ENCODE measurements at regions not wholly inside any gene's neighbourhood (a gene's known extent, or its start where the extent isn't known, plus 50 kb on each side); places are given as distances from the start of the nearest gene placed in this dataset.

DNA sequence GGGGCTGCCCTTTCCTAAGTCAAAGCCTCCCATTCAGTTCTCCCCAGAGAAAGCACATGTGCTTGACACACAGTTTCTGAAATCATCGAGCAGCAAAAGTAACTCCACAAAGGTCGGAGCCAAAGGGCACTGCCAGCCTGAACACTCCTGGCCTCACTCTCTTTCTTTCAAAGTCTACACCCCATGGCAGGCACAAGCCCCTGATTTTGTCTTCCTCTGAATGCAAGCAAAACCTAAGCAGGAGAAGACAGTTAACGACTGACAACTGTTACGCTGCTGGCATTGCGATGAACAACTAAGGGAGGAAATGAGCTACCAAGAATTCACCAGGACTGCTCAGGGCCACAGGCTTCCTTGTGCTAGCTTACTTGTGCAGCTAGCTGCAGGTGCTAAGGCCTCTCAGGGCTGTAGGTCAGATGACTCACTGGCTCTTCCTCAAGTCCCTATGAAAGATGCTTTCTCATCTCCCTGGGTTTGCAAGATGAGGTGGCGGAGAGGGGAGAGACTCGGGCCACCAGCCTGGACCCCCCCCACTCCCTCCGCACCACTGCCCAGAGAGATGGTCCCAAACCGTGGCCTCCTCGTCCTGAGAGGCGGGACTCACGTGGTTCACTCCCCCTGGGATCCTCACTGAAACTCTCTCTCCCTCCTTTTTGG is 208.2 kb downstream of the DLL1 start (continued):
- TF ChIP-seq, protein P1, sequence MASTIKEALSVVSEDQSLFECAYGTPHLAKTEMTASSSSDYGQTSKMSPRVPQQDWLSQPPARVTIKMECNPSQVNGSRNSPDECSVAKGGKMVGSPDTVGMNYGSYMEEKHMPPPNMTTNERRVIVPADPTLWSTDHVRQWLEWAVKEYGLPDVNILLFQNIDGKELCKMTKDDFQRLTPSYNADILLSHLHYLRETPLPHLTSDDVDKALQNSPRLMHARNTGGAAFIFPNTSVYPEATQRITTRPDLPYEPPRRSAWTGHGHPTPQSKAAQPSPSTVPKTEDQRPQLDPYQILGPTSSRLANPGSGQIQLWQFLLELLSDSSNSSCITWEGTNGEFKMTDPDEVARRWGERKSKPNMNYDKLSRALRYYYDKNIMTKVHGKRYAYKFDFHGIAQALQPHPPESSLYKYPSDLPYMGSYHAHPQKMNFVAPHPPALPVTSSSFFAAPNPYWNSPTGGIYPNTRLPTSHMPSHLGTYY (CRISPR knock-in tag; IDR thresholded peaks at IDR 0.05), result no peak

DNA sequence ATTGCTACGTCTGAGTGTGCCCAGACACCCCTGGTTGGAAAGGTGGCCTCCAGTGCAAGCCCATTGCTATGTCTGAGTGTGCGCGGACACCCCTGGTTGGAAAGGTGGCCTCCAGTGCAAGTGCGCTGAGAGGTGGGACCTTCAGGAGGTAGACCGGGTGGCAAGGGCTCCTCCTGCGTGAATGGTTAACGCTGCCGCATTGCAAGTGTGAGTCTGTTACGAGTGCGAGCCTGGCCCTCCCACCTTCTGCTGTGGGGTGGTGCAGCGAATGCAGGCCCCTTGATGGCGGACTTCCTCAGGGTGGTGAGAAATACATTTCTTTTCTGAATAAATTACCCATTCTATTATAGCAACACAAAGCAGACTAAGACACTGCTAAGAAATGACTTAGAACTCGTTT is 208.8 kb downstream of the DLL1 start:
- no peak overlapping the region for H3K27ac Mint-ChIP-seq
- DNase-seq (ENCODE audit: low spot score), result no peak
- POLR2A ChIA-PET, result no interaction called here

DNA sequence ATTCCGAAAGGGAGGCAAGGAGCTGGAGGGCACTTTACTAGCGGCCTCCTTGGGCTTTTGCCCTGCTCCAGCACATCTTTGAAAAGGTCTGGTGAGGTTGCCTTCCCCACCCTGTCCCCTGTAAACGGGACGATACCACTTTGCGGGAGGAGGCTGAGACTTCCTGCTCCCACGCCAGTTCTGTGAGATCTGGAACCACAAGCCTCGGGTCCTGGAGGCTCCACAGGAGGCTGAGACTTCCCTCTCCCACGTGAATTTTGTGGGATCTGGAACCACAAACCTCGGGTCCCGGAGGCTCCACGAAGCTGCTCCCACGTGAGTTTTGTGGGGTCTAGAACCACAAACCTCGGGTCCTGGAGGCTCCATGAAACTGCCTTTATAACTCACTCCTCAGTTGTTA is 209.3 kb downstream of the DLL1 start:
- H3K36me3 Mint-ChIP-seq, result peaks cover 9% of the 10 kb centered on the region
- no peak overlapping the region for H3K4me3 Mint-ChIP-seq
- H3K27ac Mint-ChIP-seq, result no peak overlapping the region
- no peak for ATAC-seq
- no peaks in the 10 kb centered on the region for H3K4me1 Mint-ChIP-seq
- CTCF ChIA-PET, result no interaction called here
- peaks cover 17% of the 10 kb centered on the region for H3K9me3 Mint-ChIP-seq
- POLR2A ChIA-PET, result no interaction called here
- no peaks in the 10 kb centered on the region; the same call in 1 of the 2 replicates for H3K27me3 Mint-ChIP-seq (ENCODE audit: low read depth)
- DNase-seq (ENCODE audit: low spot score), result no peak
- no peak for TF ChIP-seq ZNF317 (CRISPR knock-in tag; IDR thresholded peaks at IDR 0.05; ENCODE audit: borderline replicate concordance, low read depth)
- TF ChIP-seq, protein P2, sequence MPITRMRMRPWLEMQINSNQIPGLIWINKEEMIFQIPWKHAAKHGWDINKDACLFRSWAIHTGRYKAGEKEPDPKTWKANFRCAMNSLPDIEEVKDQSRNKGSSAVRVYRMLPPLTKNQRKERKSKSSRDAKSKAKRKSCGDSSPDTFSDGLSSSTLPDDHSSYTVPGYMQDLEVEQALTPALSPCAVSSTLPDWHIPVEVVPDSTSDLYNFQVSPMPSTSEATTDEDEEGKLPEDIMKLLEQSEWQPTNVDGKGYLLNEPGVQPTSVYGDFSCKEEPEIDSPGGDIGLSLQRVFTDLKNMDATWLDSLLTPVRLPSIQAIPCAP (CRISPR knock-in tag; IDR thresholded peaks at IDR 0.05), result no peak
- TF ChIP-seq NR2C2 (CRISPR knock-in tag; IDR thresholded peaks at IDR 0.05), result no peak
- no peak for TF ChIP-seq ZNF138 (CRISPR knock-in tag; conservative IDR thresholded peaks at IDR 0.05)
- TF ChIP-seq ZNF232 (CRISPR knock-in tag; IDR thresholded peaks at IDR 0.05), result no peak
- TF ChIP-seq PRRX2 (CRISPR knock-in tag; IDR thresholded peaks at IDR 0.05), result no peak
- TF ChIP-seq, protein P3, sequence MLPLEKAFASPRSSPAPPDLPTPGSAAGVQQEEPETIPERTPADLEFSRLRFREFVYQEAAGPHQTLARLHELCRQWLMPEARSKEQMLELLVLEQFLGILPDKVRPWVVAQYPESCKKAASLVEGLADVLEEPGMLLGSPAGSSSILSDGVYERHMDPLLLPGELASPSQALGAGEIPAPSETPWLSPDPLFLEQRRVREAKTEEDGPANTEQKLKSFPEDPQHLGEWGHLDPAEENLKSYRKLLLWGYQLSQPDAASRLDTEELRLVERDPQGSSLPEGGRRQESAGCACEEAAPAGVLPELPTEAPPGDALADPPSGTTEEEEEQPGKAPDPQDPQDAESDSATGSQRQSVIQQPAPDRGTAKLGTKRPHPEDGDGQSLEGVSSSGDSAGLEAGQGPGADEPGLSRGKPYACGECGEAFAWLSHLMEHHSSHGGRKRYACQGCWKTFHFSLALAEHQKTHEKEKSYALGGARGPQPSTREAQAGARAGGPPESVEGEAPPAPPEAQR (CRISPR knock-in tag; IDR thresholded peaks at IDR 0.05), result no peak
- TF ChIP-seq, protein P4, sequence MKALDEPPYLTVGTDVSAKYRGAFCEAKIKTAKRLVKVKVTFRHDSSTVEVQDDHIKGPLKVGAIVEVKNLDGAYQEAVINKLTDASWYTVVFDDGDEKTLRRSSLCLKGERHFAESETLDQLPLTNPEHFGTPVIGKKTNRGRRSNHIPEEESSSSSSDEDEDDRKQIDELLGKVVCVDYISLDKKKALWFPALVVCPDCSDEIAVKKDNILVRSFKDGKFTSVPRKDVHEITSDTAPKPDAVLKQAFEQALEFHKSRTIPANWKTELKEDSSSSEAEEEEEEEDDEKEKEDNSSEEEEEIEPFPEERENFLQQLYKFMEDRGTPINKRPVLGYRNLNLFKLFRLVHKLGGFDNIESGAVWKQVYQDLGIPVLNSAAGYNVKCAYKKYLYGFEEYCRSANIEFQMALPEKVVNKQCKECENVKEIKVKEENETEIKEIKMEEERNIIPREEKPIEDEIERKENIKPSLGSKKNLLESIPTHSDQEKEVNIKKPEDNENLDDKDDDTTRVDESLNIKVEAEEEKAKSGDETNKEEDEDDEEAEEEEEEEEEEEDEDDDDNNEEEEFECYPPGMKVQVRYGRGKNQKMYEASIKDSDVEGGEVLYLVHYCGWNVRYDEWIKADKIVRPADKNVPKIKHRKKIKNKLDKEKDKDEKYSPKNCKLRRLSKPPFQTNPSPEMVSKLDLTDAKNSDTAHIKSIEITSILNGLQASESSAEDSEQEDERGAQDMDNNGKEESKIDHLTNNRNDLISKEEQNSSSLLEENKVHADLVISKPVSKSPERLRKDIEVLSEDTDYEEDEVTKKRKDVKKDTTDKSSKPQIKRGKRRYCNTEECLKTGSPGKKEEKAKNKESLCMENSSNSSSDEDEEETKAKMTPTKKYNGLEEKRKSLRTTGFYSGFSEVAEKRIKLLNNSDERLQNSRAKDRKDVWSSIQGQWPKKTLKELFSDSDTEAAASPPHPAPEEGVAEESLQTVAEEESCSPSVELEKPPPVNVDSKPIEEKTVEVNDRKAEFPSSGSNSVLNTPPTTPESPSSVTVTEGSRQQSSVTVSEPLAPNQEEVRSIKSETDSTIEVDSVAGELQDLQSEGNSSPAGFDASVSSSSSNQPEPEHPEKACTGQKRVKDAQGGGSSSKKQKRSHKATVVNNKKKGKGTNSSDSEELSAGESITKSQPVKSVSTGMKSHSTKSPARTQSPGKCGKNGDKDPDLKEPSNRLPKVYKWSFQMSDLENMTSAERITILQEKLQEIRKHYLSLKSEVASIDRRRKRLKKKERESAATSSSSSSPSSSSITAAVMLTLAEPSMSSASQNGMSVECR (CRISPR knock-in tag; IDR thresholded peaks at IDR 0.05; ENCODE audit: borderline replicate concordance), result no peak
- TF ChIP-seq, protein P5, sequence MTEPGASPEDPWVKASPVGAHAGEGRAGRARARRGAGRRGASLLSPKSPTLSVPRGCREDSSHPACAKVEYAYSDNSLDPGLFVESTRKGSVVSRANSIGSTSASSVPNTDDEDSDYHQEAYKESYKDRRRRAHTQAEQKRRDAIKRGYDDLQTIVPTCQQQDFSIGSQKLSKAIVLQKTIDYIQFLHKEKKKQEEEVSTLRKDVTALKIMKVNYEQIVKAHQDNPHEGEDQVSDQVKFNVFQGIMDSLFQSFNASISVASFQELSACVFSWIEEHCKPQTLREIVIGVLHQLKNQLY (CRISPR knock-in tag; IDR thresholded peaks at IDR 0.05), result no peak
- TF ChIP-seq ZNF263 (CRISPR knock-in tag; IDR thresholded peaks at IDR 0.05; ENCODE audit: low read depth), result no peak
- TF ChIP-seq IRF2 (CRISPR knock-in tag; IDR thresholded peaks at IDR 0.05; ENCODE audit: borderline replicate concordance, low read depth), result no peak
- TF ChIP-seq, protein P6, sequence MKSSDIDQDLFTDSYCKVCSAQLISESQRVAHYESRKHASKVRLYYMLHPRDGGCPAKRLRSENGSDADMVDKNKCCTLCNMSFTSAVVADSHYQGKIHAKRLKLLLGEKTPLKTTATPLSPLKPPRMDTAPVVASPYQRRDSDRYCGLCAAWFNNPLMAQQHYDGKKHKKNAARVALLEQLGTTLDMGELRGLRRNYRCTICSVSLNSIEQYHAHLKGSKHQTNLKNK (CRISPR knock-in tag; IDR thresholded peaks at IDR 0.05), result no peak
- TF ChIP-seq, protein P7, sequence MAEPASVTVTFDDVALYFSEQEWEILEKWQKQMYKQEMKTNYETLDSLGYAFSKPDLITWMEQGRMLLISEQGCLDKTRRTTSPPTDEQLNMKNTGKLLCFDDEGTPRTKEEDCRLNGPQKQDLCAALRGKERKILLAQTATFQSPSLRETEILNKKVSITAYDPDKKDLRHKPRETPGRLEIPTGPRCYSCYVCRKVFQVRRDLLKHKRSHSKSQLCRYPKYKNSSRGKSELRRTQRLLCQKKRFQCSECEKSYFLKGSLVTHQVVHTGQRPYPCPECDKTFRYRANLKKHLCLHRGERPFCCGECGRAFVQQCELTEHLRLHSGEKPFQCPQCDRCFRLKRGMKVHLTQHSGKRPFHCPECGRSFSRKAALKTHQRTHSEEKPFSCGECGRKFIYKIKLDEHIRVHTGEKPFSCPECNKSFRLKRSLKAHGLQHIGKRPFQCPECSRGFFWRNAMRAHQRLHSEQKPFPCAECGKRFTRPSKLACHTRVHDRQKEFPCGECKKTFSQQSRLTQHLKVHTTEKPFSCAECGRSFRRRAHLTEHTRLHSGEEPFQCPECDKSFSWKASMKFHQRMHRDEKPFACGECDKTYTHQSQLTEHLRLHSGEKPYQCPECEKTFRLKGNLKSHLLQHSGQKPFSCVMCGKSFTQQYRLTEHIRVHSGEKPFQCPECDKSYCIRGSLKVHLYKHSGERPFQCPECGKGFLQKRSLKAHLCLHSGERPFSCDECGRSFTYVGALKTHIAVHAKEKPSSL (CRISPR knock-in tag; conservative IDR thresholded peaks at IDR 0.05), result no peak
- TF ChIP-seq TEAD1 (CRISPR knock-in tag; IDR thresholded peaks at IDR 0.05), result no peak

More for the DNA sequence above, 208.8 kb downstream of the DLL1 start:
- H3K27me3 Mint-ChIP-seq (ENCODE audit: low read depth), result no peaks in the 10 kb centered on the region; the same call in 1 of the 2 replicates
- peaks cover 9% of the 10 kb centered on the region for H3K36me3 Mint-ChIP-seq
- no peak overlapping the region for H3K4me3 Mint-ChIP-seq
- no peaks in the 10 kb centered on the region for H3K4me1 Mint-ChIP-seq
- CTCF ChIA-PET, result no interaction called here
- ATAC-seq, result no peak
- TF ChIP-seq, protein P8, sequence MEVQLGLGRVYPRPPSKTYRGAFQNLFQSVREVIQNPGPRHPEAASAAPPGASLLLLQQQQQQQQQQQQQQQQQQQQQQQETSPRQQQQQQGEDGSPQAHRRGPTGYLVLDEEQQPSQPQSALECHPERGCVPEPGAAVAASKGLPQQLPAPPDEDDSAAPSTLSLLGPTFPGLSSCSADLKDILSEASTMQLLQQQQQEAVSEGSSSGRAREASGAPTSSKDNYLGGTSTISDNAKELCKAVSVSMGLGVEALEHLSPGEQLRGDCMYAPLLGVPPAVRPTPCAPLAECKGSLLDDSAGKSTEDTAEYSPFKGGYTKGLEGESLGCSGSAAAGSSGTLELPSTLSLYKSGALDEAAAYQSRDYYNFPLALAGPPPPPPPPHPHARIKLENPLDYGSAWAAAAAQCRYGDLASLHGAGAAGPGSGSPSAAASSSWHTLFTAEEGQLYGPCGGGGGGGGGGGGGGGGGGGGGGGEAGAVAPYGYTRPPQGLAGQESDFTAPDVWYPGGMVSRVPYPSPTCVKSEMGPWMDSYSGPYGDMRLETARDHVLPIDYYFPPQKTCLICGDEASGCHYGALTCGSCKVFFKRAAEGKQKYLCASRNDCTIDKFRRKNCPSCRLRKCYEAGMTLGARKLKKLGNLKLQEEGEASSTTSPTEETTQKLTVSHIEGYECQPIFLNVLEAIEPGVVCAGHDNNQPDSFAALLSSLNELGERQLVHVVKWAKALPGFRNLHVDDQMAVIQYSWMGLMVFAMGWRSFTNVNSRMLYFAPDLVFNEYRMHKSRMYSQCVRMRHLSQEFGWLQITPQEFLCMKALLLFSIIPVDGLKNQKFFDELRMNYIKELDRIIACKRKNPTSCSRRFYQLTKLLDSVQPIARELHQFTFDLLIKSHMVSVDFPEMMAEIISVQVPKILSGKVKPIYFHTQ (CRISPR knock-in tag; IDR thresholded peaks at IDR 0.05), result no peak
- TF ChIP-seq ZNF138 (CRISPR knock-in tag; conservative IDR thresholded peaks at IDR 0.05), result no peak
- peaks cover 17% of the 10 kb centered on the region for H3K9me3 Mint-ChIP-seq

All from WTC11 (cell line).